ENCODE measurements at regions not wholly inside any gene's neighbourhood (a gene's known extent, or its start where the extent isn't known, plus 50 kb on each side); places are given as distances from the start of the nearest gene placed in this dataset.

- TF ChIP-seq CTCF (IDR thresholded peaks at IDR 0.05) (no peak), POLR2A (IDR thresholded peaks at IDR 0.05) (no peak)
Observed at GRCh38 chr3:105051972-105052371, 314.7 kb upstream of the ALCAM start.

All from body of pancreas (tissue), 4 donors.